ACHN (cell line): ENCODE measurements at regions not wholly inside any gene's neighbourhood (a gene's known extent, or its start where the extent isn't known, plus 50 kb on each side); places are given as distances from the start of the nearest gene placed in this dataset.

ENCODE experiments used
- DNase-seq: peaks from one replicate; pipeline ENCODE4 v3.0.0-alpha.2; 2015
- in situ Hi-C: cut with HindIII; loops from 2 replicates; pipeline ENCODE4 v1.10.0; 2017; ENCODE audit warnings: low sequenced_read_pairs, low pct_ligation_motif_present, low pct_unique_long_range_greater_than_20kb

DNA sequence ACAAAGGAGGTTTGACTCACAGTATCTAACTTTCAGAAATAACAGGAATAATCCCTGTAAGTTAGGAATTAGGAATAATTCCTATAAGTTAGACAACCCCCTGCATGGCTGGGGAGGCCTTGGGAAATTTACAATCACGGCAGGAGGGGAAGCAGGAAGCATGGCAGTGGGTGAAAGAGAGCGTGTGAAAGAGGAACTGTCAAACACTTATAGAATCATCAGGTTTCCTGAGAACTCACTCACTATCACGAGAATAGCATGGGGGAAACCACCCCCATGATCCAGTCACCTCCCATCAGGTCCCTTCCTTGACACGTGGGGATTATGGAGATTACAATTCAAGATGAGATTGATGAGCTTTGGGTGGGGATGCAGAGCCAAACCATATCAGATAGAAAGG is 385.5 kb downstream of the IL20RB start:
- no peak for DNase-seq
- in situ Hi-C loops: no loop called here

- DNase-seq: no peak
- in situ Hi-C loops: no loop called here
Observed at GRCh38 chr3:137347132-137347531, 389.3 kb downstream of the IL20RB start.

GRCh38 chr3:137347817-137348368 is 390.1 kb downstream of the IL20RB start:
- in situ Hi-C loops: no loop called here
- DNase-seq: no peak

GRCh38 chr3:137348936-137349335 is 391.2 kb downstream of the IL20RB start:
- in situ Hi-C loops: no loop called here
- DNase-seq: no peak

GRCh38 chr3:137349557-137350348 is 392.0 kb downstream of the IL20RB start:
- no peak for DNase-seq
- in situ Hi-C loops: no loop called here

DNA sequence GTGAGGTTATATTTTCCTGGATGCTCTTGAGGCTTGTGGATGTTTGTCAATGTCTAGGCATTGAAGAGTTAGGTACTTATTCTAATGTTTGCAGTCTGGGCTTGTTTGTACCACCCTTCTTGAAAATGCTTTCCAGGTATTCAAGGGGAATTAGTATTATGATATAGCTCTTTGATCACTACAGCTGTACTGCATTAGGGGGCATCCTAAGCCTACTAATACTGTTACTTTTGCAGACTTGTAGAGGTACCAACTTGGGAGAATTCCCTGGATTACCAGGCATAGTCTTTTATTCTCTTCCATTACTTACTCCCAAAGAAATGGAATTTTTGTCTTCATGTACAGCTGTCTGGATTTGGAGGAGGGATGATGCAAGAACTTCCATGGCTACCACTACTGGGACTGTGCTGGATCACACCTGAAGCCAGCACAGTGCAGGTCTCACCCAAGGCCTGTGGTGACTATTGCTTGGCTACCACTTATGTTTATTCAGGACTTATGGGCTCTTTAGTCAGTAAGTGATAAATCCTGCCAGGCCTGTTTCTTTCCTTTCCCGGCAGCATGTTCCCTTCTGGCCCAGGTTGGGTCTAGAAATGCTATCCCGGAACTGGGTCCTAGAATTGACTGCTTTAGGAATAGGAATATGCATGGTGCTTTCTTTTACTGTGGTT is 402.9 kb downstream of the IL20RB start:
- in situ Hi-C loops: no loop called here
- DNase-seq: no peak

- DNase-seq: no peak
- in situ Hi-C loops: no loop called here
Observed at GRCh38 chr3:137382005-137382594, 382.0 kb upstream of the SOX14 start.

DNA sequence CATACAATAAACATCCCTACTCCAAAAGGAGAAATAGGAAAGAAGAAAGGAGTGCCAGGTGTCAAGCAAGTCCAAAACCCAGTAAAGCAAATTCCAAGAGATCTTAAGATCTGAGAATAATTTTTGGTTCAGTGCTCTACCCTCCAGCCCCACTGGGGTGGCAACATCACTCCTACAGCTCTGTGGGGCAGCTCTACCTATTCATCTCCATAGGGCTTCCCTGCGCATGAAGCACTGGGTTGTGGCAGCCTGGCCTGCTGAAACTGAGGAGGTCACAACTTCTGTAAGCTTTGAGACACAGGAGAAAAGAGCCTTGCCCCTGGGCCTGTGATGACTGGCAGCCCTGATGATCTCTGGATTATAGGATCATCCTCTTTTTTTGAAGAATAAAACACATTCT is 378.2 kb upstream of the SOX14 start:
- DNase-seq: no peak
- in situ Hi-C loops: no loop called here

DNA sequence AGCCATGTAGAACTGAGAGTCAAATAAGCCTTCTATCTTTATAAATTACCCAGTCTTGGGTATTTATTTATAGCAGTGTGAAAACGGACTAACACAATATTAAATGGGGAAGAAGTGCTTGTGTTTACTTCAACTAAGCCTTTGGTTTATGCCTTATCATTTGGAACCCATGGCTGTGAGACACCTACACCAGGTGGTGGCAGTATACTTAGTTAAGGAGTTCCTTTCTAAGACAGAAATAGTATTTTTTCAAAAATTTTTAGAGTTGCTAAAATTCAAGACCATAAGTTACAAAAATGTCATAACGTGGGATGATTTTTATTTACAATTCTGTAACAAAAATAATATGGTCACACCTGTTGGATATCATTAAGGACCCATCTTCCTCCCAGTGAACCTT is 354.5 kb upstream of the SOX14 start:
- DNase-seq: peak; percentile 2
- in situ Hi-C loops: no loop called here

- in situ Hi-C loops: no loop called here
- DNase-seq: no peak
Observed at GRCh38 chr3:137410028-137410427, 354.1 kb upstream of the SOX14 start.

DNA sequence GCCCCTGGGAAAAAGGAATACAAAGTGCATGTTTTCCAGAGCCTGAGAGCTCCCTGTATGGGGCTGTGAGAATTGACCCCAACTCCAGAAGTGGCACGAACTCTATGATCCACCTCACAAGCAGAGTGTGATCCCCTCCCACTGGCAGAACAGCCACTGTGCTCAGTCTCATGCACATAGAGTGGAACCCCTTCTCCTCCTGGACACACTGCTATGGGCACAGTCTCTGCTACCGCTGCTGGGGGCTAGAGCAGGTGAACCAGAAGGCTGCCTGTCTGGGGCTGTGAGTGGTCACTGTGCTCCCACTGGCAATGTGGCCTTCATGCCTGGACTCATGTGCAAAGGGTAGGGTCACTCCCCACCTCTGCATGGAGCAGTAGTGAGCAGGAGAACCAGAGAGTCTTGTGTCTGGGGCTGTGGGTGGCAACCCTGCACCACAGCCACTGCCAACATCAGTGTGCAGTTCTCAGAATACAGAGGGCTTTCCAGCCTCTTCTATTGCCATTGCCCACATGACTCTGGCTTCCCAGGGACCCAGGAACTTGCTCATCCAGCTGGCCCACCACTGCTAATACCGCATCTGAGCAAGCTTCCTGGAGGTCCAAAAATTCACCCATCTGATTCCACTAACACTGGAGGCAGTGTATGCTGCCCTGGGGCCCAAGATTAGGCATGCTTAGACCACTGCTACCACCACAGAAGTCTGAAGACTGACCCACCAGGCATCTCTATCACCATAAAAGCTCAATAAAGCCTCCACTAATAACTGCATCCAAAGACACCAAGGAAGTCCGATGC is 343.7 kb upstream of the SOX14 start:
- no peak for DNase-seq
- in situ Hi-C loops: no loop called here

- no peak for DNase-seq
- in situ Hi-C loops: no loop called here
Observed at GRCh38 chr3:137438561-137438960, 325.6 kb upstream of the SOX14 start.

- in situ Hi-C loops: no loop called here
- DNase-seq: no peak
Observed at GRCh38 chr3:137460944-137461343, 303.2 kb upstream of the SOX14 start.

GRCh38 chr3:137463131-137463530 is 301.0 kb upstream of the SOX14 start:
- no peak for DNase-seq
- in situ Hi-C loops: no loop called here

DNA sequence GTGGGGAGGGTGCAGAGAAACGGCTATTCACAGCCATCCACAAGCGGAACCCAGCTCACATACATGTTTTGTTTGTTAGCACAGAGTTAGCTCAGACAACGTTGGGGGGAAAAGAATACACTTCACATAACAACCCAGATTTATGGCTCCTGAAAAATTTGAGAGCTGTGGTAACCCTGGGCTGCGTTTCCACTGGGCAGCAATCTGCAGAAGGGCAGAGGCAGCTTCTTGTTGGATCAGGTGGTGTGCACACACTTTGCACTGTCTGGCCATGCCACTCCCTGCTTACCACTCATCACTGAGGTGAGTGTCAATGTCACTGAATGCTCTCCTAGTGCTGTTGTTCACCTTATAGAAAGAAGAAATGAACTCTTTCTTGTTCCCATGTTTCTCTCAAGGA is 299.8 kb upstream of the SOX14 start:
- in situ Hi-C loops: no loop called here

GRCh38 chr3:137468446-137468845 is 295.7 kb upstream of the SOX14 start:
- in situ Hi-C loops: no loop called here
- no peak for DNase-seq

More for the DNA sequence above, 299.8 kb upstream of the SOX14 start:
- DNase-seq: no peak

GRCh38 chr3:137469263-137469662 is 294.9 kb upstream of the SOX14 start:
- in situ Hi-C loops: no loop called here
- no peak for DNase-seq

DNA sequence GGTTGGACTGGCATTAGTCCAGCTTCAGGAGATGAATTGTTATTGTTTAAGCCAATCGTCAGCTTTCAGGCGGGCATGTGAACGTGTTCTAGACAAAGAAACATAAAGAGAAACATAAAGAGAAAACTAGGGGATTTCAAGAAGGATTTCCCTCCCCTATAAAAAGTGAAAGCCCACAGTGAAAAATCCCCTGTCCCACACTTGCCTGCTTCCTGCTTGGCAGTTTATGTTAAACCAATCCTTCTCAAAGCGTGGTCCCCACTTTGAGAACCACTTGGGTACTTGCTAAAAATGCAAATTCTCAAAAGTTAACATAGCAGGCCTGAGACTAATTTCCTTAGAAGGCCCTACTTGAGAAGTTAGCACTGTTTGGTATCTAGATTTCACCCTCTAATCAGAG is 293.0 kb upstream of the SOX14 start:
- in situ Hi-C loops: no loop called here
- no peak for DNase-seq
